Keratinocyte (primary cell): ENCODE measurements at regions not wholly inside any gene's neighbourhood (a gene's known extent, or its start where the extent isn't known, plus 50 kb on each side); places are given as distances from the start of the nearest gene placed in this dataset.

ENCODE experiments used
- DNase-seq: peaks from one replicate; pipeline ENCODE4 v3.0.0-alpha.2; 2011; ENCODE audit warnings: low read depth, missing footprints, low spot score
- FAIRE-seq: peaks from 2 replicates; lab custom pipeline; 2011; peaks lifted over from hg19 to GRCh38; lab: Jason Lieb, UNC
- H2AFZ ChIP-seq: 2 replicates; pipeline ENCODE4 v1.6.0; 2012; ENCODE audit warnings: low read length, control low read depth, inconsistent platforms; ENCODE audit not compliant: control insufficient read depth
- H3K27ac ChIP-seq: 2 replicates; pipeline ENCODE4 v1.5.1; 2011; ENCODE audit warnings: low read length; ENCODE audit not compliant: control insufficient read depth, insufficient read depth
- H3K27me3 ChIP-seq: 3 replicates; pipeline ENCODE4 v1.6.0; 2011; ENCODE audit warnings: low read length; ENCODE audit not compliant: control insufficient read depth, insufficient read depth; ENCODE audit errors: extremely low read depth
- H3K36me3 ChIP-seq, 2 experiments: 2 replicates in 1 of 2; 3 replicates in 1 of 2; pipeline ENCODE4 v1.5.1; 2011; ENCODE audit warnings: low read length in 2 of 2, mild to moderate bottlenecking in 1 of 2; ENCODE audit not compliant: control insufficient read depth in 2 of 2, insufficient read depth in 2 of 2; ENCODE audit errors: extremely low read depth in 1 of 2
- H3K4me1 ChIP-seq: 3 replicates; pipeline ENCODE4 v1.5.1; 2011; ENCODE audit warnings: low read length; ENCODE audit not compliant: control insufficient read depth, insufficient read depth; ENCODE audit errors: extremely low read depth
- H3K4me2 ChIP-seq: 3 replicates; pipeline ENCODE4 v1.6.0; 2011; ENCODE audit warnings: low read depth, low read length; ENCODE audit not compliant: control insufficient read depth, insufficient read depth; ENCODE audit errors: extremely low read depth
- H3K4me3 ChIP-seq, 3 experiments: fragments of 200-600 bp in 1 of 3; sonication (generic) in 1 of 3; 2 replicates in 2 of 3; 3 replicates in 1 of 3; pipeline ENCODE4 v1.5.1; 2011 to 2016; ENCODE audit warnings: low read length in 3 of 3, mild to moderate bottlenecking in 3 of 3, control low read depth in 2 of 3, inconsistent platforms in 1 of 3, low read depth in 1 of 3, mixed read lengths in 1 of 3, mixed run types in 1 of 3, moderate library complexity in 1 of 3; ENCODE audit not compliant: control insufficient read depth in 2 of 3, insufficient read depth in 2 of 3; ENCODE audit errors: extremely low read depth in 1 of 3
- H3K79me2 ChIP-seq: 2 replicates; pipeline ENCODE4 v1.6.0; 2012; ENCODE audit warnings: low read length; ENCODE audit not compliant: control insufficient read depth, insufficient read depth
- H3K9ac ChIP-seq: 3 replicates; pipeline ENCODE4 v1.6.0; 2011; ENCODE audit warnings: low read length; ENCODE audit not compliant: control insufficient read depth, insufficient read depth; ENCODE audit errors: extremely low read depth
- H3K9me1 ChIP-seq: 3 replicates; pipeline ENCODE4 v1.6.0; 2011; ENCODE audit warnings: low read length; ENCODE audit not compliant: control insufficient read depth, insufficient read depth; ENCODE audit errors: extremely low read depth
- H3K9me3 ChIP-seq: 2 replicates; pipeline ENCODE4 v1.5.1; 2012; ENCODE audit warnings: low read depth, low read length; ENCODE audit not compliant: control insufficient read depth
- H4K20me1 ChIP-seq: 3 replicates; pipeline ENCODE4 v1.6.0; 2011; ENCODE audit warnings: low read length; ENCODE audit not compliant: control insufficient read depth, insufficient read depth; ENCODE audit errors: extremely low read depth
- EZH2 ChIP-seq: IDR thresholded peaks from one replicate; pipeline ENCODE4 v1.6.1; 2012; ENCODE audit warnings: inconsistent platforms, mild to moderate bottlenecking, low read length, moderate library complexity
- dilution Hi-C: fragments of 300-500 bp; cut with MboI; formaldehyde crosslinking; loops from one replicate; pipeline ENCODE4 v1.7.0; 2020; ENCODE audit warnings: low sequenced_read_pairs; ENCODE audit not compliant: extremely low pct_ligation_motif_present
- TF ChIP-seq, protein P1 (sequence below), 3 experiments: IDR thresholded peaks in 1 of 3; conservative IDR thresholded peaks in 1 of 3; optimal IDR thresholded peaks in 1 of 3; 2 replicates in 2 of 3; 3 replicates in 1 of 3; pipeline versions ENCODE3 to v1.5.1; 2011; ENCODE audit warnings: low read length in 3 of 3, mild to moderate bottlenecking in 3 of 3, moderate library complexity in 2 of 3, control low read depth in 1 of 3, inconsistent platforms in 1 of 3; ENCODE audit not compliant: insufficient read depth in 2 of 3; ENCODE audit errors: extremely low read depth in 1 of 3

- dilution Hi-C loops = no loop called here
- TF ChIP-seq, protein P1, sequence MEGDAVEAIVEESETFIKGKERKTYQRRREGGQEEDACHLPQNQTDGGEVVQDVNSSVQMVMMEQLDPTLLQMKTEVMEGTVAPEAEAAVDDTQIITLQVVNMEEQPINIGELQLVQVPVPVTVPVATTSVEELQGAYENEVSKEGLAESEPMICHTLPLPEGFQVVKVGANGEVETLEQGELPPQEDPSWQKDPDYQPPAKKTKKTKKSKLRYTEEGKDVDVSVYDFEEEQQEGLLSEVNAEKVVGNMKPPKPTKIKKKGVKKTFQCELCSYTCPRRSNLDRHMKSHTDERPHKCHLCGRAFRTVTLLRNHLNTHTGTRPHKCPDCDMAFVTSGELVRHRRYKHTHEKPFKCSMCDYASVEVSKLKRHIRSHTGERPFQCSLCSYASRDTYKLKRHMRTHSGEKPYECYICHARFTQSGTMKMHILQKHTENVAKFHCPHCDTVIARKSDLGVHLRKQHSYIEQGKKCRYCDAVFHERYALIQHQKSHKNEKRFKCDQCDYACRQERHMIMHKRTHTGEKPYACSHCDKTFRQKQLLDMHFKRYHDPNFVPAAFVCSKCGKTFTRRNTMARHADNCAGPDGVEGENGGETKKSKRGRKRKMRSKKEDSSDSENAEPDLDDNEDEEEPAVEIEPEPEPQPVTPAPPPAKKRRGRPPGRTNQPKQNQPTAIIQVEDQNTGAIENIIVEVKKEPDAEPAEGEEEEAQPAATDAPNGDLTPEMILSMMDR (optimal IDR thresholded peaks at IDR 0.05 in 1 of 3, IDR thresholded peaks at IDR 0.05 in 1 of 3, conservative IDR thresholded peaks at IDR 0.05 in 1 of 3; ENCODE audit: extremely low read depth in 1 of 3, insufficient read depth in 2 of 3, low read length in 3 of 3) = no peak
- no peak for TF ChIP-seq EZH2
Observed at GRCh38 chr3:22040150-22040549, 289.1 kb upstream of the ZNF385D start.

GRCh38 chr3:22045882-22046281 is 294.9 kb upstream of the ZNF385D start:
- Histone ChIP-seq H3K9me3 (no peaks in the 10 kb centered on the region), H3K9ac (no peak overlapping the region), H3K27ac (no peak overlapping the region), H3K27me3 (no peaks in the 10 kb centered on the region), H3K36me3 (no peaks in the 10 kb centered on the region), H3K9me1 (no peaks in the 10 kb centered on the region), H3K4me1 (no peaks in the 10 kb centered on the region), H3K4me2 (no peak overlapping the region), H3K4me3 (no peak overlapping the region), H4K20me1 (no peaks in the 10 kb centered on the region), H2AFZ (no peak overlapping the region), H3K79me2 (no peaks in the 10 kb centered on the region)
- TF ChIP-seq, protein P1 (optimal IDR thresholded peaks at IDR 0.05 in 1 of 3, IDR thresholded peaks at IDR 0.05 in 1 of 3, conservative IDR thresholded peaks at IDR 0.05 in 1 of 3; ENCODE audit: extremely low read depth in 1 of 3, insufficient read depth in 2 of 3, low read length in 3 of 3) = no peak
- TF ChIP-seq EZH2 = no peak
- dilution Hi-C loops = no loop called here
- no peak for FAIRE-seq
- DNase-seq = no peak

More at GRCh38 chr3:22040150-22040549, 289.1 kb upstream of the ZNF385D start:
- Histone ChIP-seq H3K4me2 (no peak overlapping the region), H3K4me3 (no peak overlapping the region), H3K27ac (no peak overlapping the region), H3K4me1 (no peaks in the 10 kb centered on the region), H3K79me2 (no peaks in the 10 kb centered on the region), H3K27me3 (no peaks in the 10 kb centered on the region), H4K20me1 (no peaks in the 10 kb centered on the region), H2AFZ (no peak overlapping the region), H3K9me1 (no peaks in the 10 kb centered on the region), H3K36me3 (no peaks in the 10 kb centered on the region), H3K9ac (no peak overlapping the region), H3K9me3 (no peaks in the 10 kb centered on the region)
- DNase-seq (no peak), FAIRE-seq (no peak)
